HEK293 (cell line): ENCODE measurements at regions not wholly inside any gene's neighbourhood (a gene's known extent, or its start where the extent isn't known, plus 50 kb on each side); places are given as distances from the start of the nearest gene placed in this dataset.

Experiments
- SALL2 ChIP-seq: fragments of 450-650 bp; formaldehyde crosslinking; IDR thresholded peaks from 2 replicates; pipeline ENCODE4 v1.5.0; 2017; ENCODE audit warnings: missing biosample characterization, mild to moderate bottlenecking, missing genetic modification characterization, borderline replicate concordance
- ZBTB17 ChIP-seq: fragments of 450-650 bp; formaldehyde crosslinking; IDR thresholded peaks from 2 replicates; pipeline ENCODE4 v1.5.1; 2016; ENCODE audit warnings: missing biosample characterization, missing genetic modification characterization
- ZFP3 ChIP-seq: fragments of 450-650 bp; formaldehyde crosslinking; IDR thresholded peaks from 2 replicates; pipeline ENCODE4 v1.5.1; 2016; ENCODE audit warnings: low read depth, missing biosample characterization, missing genetic modification characterization
- ZNF175 ChIP-seq: fragments of 450-650 bp; formaldehyde crosslinking; IDR thresholded peaks from 2 replicates; pipeline ENCODE4 v1.5.1; 2016; ENCODE audit warnings: missing biosample characterization, missing genetic modification characterization
- ZNF510 ChIP-seq: fragments of 450-650 bp; formaldehyde crosslinking; IDR thresholded peaks from 2 replicates; pipeline ENCODE4 v1.5.1; 2018; ENCODE audit warnings: mild to moderate bottlenecking, missing genetic modification characterization, missing biosample characterization; ENCODE audit not compliant: insufficient replicate concordance
- ZNF561 ChIP-seq: fragments of 450-650 bp; IDR thresholded peaks from 2 replicates; pipeline ENCODE4 v1.5.1; 2018; ENCODE audit warnings: missing biosample characterization, missing genetic modification characterization, borderline replicate concordance
- ZNF610 ChIP-seq: fragments of 450-650 bp; formaldehyde crosslinking; IDR thresholded peaks from 2 replicates; pipeline ENCODE4 v1.5.1; 2016; ENCODE audit warnings: missing biosample characterization, missing genetic modification characterization, borderline replicate concordance
- TF ChIP-seq, protein P1 (sequence below): fragments of 450-650 bp; IDR thresholded peaks from 2 replicates; pipeline ENCODE4 v1.5.1; 2018; ENCODE audit warnings: missing biosample characterization, mild to moderate bottlenecking, missing genetic modification characterization
- TF ChIP-seq, protein P2 (sequence below): fragments of 450-650 bp; formaldehyde crosslinking; IDR thresholded peaks from 2 replicates; pipeline ENCODE4 v1.5.1; 2016; ENCODE audit warnings: missing biosample characterization, missing genetic modification characterization

- TF ChIP-seq, protein P1, sequence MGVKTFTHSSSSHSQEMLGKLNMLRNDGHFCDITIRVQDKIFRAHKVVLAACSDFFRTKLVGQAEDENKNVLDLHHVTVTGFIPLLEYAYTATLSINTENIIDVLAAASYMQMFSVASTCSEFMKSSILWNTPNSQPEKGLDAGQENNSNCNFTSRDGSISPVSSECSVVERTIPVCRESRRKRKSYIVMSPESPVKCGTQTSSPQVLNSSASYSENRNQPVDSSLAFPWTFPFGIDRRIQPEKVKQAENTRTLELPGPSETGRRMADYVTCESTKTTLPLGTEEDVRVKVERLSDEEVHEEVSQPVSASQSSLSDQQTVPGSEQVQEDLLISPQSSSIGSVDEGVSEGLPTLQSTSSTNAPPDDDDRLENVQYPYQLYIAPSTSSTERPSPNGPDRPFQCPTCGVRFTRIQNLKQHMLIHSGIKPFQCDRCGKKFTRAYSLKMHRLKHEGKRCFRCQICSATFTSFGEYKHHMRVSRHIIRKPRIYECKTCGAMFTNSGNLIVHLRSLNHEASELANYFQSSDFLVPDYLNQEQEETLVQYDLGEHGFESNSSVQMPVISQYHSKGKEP (tag by site-specific recombination): no peak
- TF ChIP-seq ZFP3: no peak
- TF ChIP-seq, protein P2, sequence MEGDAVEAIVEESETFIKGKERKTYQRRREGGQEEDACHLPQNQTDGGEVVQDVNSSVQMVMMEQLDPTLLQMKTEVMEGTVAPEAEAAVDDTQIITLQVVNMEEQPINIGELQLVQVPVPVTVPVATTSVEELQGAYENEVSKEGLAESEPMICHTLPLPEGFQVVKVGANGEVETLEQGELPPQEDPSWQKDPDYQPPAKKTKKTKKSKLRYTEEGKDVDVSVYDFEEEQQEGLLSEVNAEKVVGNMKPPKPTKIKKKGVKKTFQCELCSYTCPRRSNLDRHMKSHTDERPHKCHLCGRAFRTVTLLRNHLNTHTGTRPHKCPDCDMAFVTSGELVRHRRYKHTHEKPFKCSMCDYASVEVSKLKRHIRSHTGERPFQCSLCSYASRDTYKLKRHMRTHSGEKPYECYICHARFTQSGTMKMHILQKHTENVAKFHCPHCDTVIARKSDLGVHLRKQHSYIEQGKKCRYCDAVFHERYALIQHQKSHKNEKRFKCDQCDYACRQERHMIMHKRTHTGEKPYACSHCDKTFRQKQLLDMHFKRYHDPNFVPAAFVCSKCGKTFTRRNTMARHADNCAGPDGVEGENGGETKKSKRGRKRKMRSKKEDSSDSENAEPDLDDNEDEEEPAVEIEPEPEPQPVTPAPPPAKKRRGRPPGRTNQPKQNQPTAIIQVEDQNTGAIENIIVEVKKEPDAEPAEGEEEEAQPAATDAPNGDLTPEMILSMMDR: no peak
- TF ChIP-seq ZBTB17 (tag by site-specific recombination): no peak
- no peak for TF ChIP-seq ZNF510 (tag by site-specific recombination)
- no peak for TF ChIP-seq SALL2
- TF ChIP-seq ZNF175 (tag by site-specific recombination): no peak
- no peak for TF ChIP-seq ZNF610 (tag by site-specific recombination)
- no peak for TF ChIP-seq ZNF561 (tag by site-specific recombination)
These were observed 166.6 kb upstream of the SLC24A5 start for GRCh38 chr15:47954196-47954595.
